GM21381 (cell line): ENCODE measurements at regions not wholly inside any gene's neighbourhood (a gene's known extent, or its start where the extent isn't known, plus 50 kb on each side); places are given as distances from the start of the nearest gene placed in this dataset.

Experiments
- ATAC-seq: cut with Tn5 transposase; IDR thresholded peaks from one replicate; pipeline ENCODE4 v1.9.1; 2021; ENCODE audit warnings: mild to moderate bottlenecking, moderate library complexity; ENCODE audit not compliant: unreplicated experiment

- no peak for ATAC-seq
Measured at GRCh38 chr18:53665701-53666100, 558.8 kb downstream of the MBD2 start.

DNA sequence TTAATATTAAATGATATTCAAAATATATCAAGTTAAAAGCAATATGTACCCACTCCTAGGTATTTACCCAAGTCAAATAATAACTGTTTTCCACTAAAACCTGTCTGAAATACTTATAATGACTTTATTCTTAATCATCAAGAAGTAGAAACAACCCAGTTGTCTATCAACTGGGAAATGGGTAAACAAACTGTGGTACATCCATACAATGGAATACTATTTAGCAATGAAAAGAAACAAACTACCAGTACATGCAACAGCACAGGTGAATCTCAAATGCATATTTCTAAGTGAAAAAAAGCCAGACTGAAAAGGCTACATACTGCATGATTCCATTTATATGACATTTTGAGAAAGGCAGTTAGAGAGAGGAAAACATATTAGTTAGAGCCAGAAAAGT, 559.9 kb downstream of the MBD2 start:
- ATAC-seq: no peak

GRCh38 chr18:53660306-53660705, 564.2 kb downstream of the MBD2 start:
- ATAC-seq: no peak

GRCh38 chr18:53657257-53657656, 567.2 kb downstream of the MBD2 start:
- no peak for ATAC-seq

GRCh38 chr18:53649621-53650020, 574.8 kb downstream of the MBD2 start:
- no peak for ATAC-seq

DNA sequence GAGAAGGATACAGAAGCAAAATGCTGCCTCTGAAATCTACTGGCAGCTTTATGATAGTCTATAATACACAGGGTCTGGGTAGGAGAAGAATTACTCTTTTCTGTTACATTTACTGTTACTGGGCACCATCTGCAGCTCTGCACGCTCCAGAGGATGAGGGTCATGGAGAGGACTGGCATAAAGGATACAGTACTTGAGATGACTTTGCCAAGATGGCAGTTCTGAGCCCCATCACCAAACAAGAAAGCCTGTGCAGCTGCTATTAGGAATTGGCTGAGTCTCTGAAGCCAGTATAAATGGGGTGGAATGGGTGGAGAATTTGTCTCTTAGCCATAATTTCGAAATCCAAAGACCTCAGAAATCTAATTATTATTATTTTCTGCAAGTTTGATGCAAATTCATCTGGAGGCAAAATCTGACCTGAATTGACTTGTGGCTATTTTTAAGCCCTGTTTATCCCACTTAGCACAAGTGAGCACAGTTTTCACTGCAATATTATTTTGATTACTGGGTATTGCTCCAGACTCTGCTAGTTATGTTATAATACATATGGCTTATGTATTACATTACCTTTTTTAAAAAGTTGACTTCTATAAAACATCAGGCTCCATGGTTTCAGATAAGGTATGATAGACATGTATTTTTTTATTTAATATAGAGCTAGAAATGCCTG, 579.5 kb downstream of the MBD2 start:
- no peak for ATAC-seq

GRCh38 chr18:53639687-53640086, 584.8 kb downstream of the MBD2 start:
- ATAC-seq: no peak

DNA sequence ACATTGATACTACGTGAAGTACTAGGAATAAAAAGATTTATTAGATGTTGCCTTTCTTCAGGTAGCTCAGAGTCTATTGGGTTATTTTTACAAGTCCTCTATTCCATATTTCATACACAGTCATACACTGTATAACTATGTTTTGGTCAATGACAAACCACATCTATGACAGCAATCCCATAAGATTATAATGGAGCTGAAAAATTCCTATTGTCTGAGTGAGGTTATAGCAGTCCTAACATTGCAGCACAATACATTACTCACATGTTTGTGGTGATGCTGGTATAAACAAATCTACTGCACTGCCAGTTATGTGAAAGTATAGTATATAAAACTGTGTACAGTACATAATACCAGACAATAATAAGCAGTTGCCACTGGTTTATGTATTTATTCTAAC, 595.1 kb downstream of the MBD2 start:
- ATAC-seq: no peak

DNA sequence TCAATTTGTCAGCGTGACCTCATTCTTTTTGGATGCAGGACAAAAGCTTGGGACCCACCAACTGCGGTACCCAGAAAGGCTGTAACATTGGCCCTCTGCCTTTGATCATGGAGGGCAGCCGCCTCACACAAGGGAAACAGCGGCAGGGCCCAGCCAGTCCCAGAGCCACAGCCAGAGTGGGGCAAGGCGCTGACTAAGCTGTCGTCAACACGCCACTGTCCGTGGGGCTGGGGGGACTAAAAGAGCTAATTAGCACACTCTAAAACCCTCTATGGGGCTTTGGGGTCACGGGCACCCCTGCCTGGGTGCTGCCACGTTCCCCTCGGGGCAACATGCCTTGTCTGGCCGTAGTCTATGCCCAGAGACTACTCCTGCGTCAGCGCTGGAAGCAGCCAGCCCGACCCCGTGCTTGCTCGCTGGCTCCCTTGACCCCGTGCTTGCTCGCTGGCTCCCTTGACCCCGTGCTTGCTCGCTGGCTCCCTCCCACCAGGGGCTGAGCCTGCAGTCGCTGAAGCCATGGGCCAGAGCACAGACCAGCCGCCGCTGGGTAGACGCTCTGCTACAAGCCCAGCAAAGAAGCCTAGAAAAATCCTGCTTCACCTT, 598.4 kb downstream of the MBD2 start:
- ATAC-seq: no peak

GRCh38 chr18:53610957-53611356, 613.5 kb downstream of the MBD2 start:
- ATAC-seq: no peak

GRCh38 chr18:53606792-53607191, 617.7 kb downstream of the MBD2 start:
- ATAC-seq: no peak

DNA sequence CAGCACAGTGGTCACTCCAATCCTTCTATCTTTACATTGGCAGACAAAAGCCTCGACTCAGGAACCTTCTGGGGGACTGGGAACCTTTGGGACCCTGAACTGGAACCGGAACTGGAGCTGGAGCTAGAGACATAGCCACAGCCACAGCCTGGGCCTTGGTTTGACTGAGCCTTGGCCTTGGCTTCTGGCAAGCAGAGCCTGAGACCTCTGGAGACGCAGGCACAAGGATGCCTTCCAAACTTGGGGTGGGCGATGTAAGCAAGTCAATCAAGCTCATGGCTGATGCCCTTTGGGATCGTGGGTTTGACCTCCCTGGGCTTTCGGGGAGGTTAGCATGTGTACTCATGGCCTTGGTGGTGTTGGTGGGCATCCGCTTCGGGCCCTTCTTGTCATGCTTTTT, 619.3 kb downstream of the MBD2 start:
- ATAC-seq: no peak

- ATAC-seq: no peak
Measured at GRCh38 chr18:53603276-53603675, 621.2 kb downstream of the MBD2 start.

GRCh38 chr18:53601344-53601743, 623.1 kb downstream of the MBD2 start:
- ATAC-seq: no peak

DNA sequence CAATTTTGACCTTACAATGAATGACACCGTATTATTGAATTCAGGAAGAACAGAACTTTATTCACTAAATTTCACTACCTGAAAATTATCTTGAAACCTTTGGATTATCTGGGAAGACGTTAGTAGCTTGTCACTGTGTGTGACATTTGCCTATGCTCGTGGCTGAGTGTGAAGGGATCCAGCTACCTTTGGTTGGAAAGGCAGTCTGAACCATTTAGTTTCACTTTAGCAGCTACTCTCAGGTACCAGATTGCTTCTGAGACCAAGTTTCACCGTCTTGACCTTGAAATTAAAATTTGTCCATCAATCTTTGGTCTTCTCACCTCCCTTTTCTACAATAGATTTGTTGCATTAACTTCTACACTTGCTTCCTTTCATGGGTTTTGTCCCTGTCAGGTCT, 637.5 kb downstream of the MBD2 start:
- ATAC-seq: no peak
